ENCODE measurements at regions not wholly inside any gene's neighbourhood (a gene's known extent, or its start where the extent isn't known, plus 50 kb on each side); places are given as distances from the start of the nearest gene placed in this dataset.

DNA sequence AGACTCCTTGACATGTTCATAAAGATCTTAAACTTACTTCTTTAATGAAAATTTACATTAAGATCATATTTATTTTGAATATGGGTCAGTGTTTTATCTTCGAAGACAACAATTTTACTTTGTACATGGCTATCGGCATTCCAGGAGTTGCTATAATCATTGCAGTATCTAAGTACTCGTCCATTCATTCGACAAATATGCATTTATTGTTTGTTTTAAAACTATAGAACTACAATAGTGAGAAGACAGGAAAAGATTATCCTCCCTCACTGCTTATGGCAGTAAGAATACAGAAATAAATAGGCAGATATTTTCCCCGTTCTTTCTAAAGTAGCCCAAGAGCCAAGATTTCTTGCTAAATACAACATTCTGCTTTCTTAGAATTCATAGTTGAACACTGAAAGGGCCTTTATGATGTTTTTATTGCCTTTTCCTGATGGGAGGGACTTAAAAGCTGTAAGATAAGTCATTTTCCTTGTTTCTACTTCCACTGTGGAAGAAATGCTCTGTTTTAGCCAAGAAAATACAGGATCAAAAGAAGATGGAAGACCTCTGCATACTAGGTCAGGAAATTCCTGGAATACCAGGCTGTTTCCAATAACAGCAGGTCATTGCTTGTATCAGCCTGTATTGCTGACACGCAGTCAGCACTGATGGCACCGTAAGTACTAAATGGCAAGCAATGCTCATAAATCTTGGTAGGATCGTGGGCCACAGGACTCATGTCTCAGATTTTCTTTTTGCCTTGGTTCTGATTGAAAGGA, 521.0 kb upstream of the ATP2B1 start:
- Histone ChIP-seq H2BK20ac (ENCODE audit: low read depth, low read length, poor library complexity, severe bottlenecking) (no peak overlapping the region), H2BK5ac (ENCODE audit: insufficient read length, low read length) (no peak overlapping the region), H3K23me2 (ENCODE audit: insufficient read length, low read depth, low read length, poor library complexity, severe bottlenecking) (no peaks in the 10 kb centered on the region), H3K14ac (ENCODE audit: insufficient read depth, low read length) (no peak overlapping the region), H2AK5ac (ENCODE audit: insufficient read length, low read length) (no peak overlapping the region), H3K27ac (ENCODE audit: insufficient read length, low read depth, low read length) (no peak overlapping the region), H4K8ac (replicated peaks; ENCODE audit: insufficient read length, low read depth, low read length) (no peak overlapping the region), H3K27me3 (ENCODE audit: insufficient read depth, low read length) (no peaks in the 10 kb centered on the region), H2BK120ac (ENCODE audit: low read depth, low read length, poor library complexity, severe bottlenecking) (no peak overlapping the region), H3K4me1 (ENCODE audit: insufficient read depth, low read length) (no peaks in the 10 kb centered on the region), H4K91ac (ENCODE audit: insufficient read length, low read depth, low read length) (no peak overlapping the region), H3K9ac (ENCODE audit: extremely low read depth, insufficient read length, low read length) (no peak overlapping the region), H4K20me1 (ENCODE audit: control insufficient read depth, insufficient read depth, insufficient read length) (no peaks in the 10 kb centered on the region), H3T11ph (ENCODE audit: low read length) (no peak overlapping the region), H3K9me3 (ENCODE audit: control insufficient read depth, low read depth, low read length) (no peaks in the 10 kb centered on the region), H3K18ac (ENCODE audit: insufficient read length, low read depth, low read length) (no peak overlapping the region), H3K79me2 (ENCODE audit: insufficient read depth, low read length) (no peaks in the 10 kb centered on the region), H2BK15ac (ENCODE audit: low read depth, low read length) (no peak overlapping the region), H3K4me2 (ENCODE audit: insufficient read depth, insufficient read length, low read length) (no peak overlapping the region), H3K23ac (ENCODE audit: insufficient read length, low read depth, low read length) (no peak overlapping the region), H3K56ac (ENCODE audit: insufficient read length, low read depth, low read length) (no peak overlapping the region), H2BK12ac (ENCODE audit: insufficient read length, low read depth, low read length) (no peak overlapping the region), H4K5ac (ENCODE audit: insufficient read length, low read depth, low read length) (no peak overlapping the region), H3K79me1 (ENCODE audit: insufficient read depth, low read depth, low read length, poor library complexity, severe bottlenecking) (no peaks in the 10 kb centered on the region), H2AFZ (ENCODE audit: low read length) (peak overlapping the region; percentile 43), H3K4ac (ENCODE audit: low read depth, low read length) (no peak overlapping the region)
- Mint-ChIP-seq H3K36me3 (ENCODE audit: insufficient read depth in 1 of 3, low read depth in 3 of 3) (no peaks in the 10 kb centered on the region), H3K27ac (peak overlapping the region in 1 of 3 experiments; percentile 92; a peak in 2 of 7 replicates), H3K4me1 (peaks cover 7 to 16% of the 10 kb centered on the region in 2 experiments), H3K9me3 (no peaks in the 10 kb centered on the region; a peak in 1 of 5 replicates), H3K27me3 (ENCODE audit: low read depth) (no peaks in the 10 kb centered on the region), H3K4me3 (no peak overlapping the region)
- TF ChIP-seq, protein P1, sequence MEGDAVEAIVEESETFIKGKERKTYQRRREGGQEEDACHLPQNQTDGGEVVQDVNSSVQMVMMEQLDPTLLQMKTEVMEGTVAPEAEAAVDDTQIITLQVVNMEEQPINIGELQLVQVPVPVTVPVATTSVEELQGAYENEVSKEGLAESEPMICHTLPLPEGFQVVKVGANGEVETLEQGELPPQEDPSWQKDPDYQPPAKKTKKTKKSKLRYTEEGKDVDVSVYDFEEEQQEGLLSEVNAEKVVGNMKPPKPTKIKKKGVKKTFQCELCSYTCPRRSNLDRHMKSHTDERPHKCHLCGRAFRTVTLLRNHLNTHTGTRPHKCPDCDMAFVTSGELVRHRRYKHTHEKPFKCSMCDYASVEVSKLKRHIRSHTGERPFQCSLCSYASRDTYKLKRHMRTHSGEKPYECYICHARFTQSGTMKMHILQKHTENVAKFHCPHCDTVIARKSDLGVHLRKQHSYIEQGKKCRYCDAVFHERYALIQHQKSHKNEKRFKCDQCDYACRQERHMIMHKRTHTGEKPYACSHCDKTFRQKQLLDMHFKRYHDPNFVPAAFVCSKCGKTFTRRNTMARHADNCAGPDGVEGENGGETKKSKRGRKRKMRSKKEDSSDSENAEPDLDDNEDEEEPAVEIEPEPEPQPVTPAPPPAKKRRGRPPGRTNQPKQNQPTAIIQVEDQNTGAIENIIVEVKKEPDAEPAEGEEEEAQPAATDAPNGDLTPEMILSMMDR (conservative IDR thresholded peaks at IDR 0.05): no peak
- WGBS (ENCODE audit: extremely low coverage, insufficient read length, low lambda C conversion rate): no CpG with 5 or more reads among the region's 8 CpGs
- peak; percentile 39 for DNase-seq

All from H9 (cell line).